HUDEP-2 (cell line): ENCODE measurements at regions not wholly inside any gene's neighbourhood (a gene's known extent, or its start where the extent isn't known, plus 50 kb on each side); places are given as distances from the start of the nearest gene placed in this dataset.
A peak's percentile ranks its signal among the peaks of the same experiment; 100 is the strongest.

Experiments
- DNase-seq, 76 experiments: peaks; one replicate each; lab custom pipeline; 2025; ENCODE audit not compliant: unreplicated experiment in 76 of 76; lab: John Stamatoyannopoulos, UW

GRCh38 chr10:61840403-61840802, 61.1 kb upstream of the ARID5B start:
- DNase-seq: no peak

- no peak for DNase-seq
Observed at GRCh38 chr10:61841338-61841875, 60.1 kb upstream of the ARID5B start.

GRCh38 chr10:61842755-61843497, 58.6 kb upstream of the ARID5B start:
- DNase-seq: peak in 1 of 76 experiments; percentile 20

- no peak for DNase-seq
Observed at GRCh38 chr10:61844116-61844822, 57.2 kb upstream of the ARID5B start.

- DNase-seq: no peak
Observed at GRCh38 chr10:61845196-61845949, 56.1 kb upstream of the ARID5B start.

GRCh38 chr10:61845950-61846268, 55.6 kb upstream of the ARID5B start:
- DNase-seq: no peak

GRCh38 chr10:61846370-61847031, 55.0 kb upstream of the ARID5B start:
- no peak for DNase-seq

- no peak for DNase-seq
Observed at GRCh38 chr10:61847087-61847486, 54.4 kb upstream of the ARID5B start.

DNA sequence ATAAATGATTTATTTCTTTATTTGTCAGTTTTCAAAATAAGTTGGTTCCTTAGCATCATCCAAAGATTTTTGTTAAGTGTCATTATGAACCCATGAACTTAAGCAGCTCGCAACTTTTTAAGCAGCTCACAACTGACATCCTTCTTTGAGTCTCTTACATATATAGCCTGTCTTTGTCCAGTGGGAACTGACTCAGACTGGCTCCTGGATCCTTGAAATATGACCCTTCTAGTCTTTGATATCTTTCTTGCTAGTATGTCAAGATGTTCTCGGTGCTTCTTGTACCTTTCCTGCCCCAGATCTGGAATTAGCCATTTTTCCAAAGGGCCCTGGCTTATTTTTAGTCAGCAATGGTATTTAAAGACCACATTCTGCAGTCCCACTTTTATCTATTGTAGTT, 53.9 kb upstream of the ARID5B start:
- DNase-seq: no peak

DNA sequence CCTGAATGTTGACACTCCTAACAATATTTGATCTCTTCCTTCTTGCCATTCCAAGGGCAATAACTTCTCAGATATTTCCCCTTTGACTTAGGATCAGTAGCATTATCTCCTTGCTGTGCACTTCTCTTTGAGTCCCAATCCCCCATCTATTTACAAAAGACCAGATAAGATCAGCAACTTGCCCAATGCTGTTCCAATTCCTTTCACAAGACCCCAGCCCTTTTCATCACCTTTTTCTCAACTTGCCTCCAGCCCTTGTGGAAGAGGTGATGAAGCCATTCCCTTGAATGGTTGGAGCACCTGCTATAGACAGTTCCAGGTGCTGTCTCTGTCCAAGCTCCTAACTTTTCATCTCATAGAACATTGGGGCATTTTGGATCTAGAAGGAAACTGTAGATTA, 51.1 kb upstream of the ARID5B start:
- no peak for DNase-seq
